ENCODE measurements at regions not wholly inside any gene's neighbourhood (a gene's known extent, or its start where the extent isn't known, plus 50 kb on each side); places are given as distances from the start of the nearest gene placed in this dataset.

- H3K4me3 Mint-ChIP-seq (ENCODE audit: low read depth) = no peak overlapping the region
- no peaks in the 10 kb centered on the region for H3K9me3 Mint-ChIP-seq (ENCODE audit: low read depth)
- H3K4me1 Mint-ChIP-seq (ENCODE audit: low read depth) = peaks cover 4% of the 10 kb centered on the region
- DNase-seq (ENCODE audit: low spot score, unreplicated experiment) = no peak
- H3K27ac Mint-ChIP-seq = no peak overlapping the region
- H3K36me3 Mint-ChIP-seq (ENCODE audit: insufficient read depth) = no peaks in the 10 kb centered on the region
- no peak for TF ChIP-seq CTCF (IDR thresholded peaks at IDR 0.05; ENCODE audit: unreplicated experiment)
- no peaks in the 10 kb centered on the region for H3K27me3 Mint-ChIP-seq
These were observed 437.3 kb downstream of the BRINP1 start for GRCh38 chr9:118931941-118932340.

GRCh38 chr9:118938581-118938980, 430.7 kb downstream of the BRINP1 start:
- Mint-ChIP-seq H3K27me3 (no peaks in the 10 kb centered on the region), H3K9me3 (ENCODE audit: low read depth) (peaks cover 3% of the 10 kb centered on the region), H3K4me3 (ENCODE audit: low read depth) (no peak overlapping the region), H3K27ac (no peak overlapping the region), H3K4me1 (ENCODE audit: low read depth) (no peaks in the 10 kb centered on the region), H3K36me3 (ENCODE audit: insufficient read depth) (no peaks in the 10 kb centered on the region)
- no peak for TF ChIP-seq CTCF (IDR thresholded peaks at IDR 0.05; ENCODE audit: unreplicated experiment)
- no peak for DNase-seq (ENCODE audit: low spot score, unreplicated experiment)

GRCh38 chr9:118940473-118940872, 428.8 kb downstream of the BRINP1 start:
- Mint-ChIP-seq H3K27me3 (no peaks in the 10 kb centered on the region), H3K4me1 (ENCODE audit: low read depth) (no peaks in the 10 kb centered on the region), H3K4me3 (ENCODE audit: low read depth) (no peak overlapping the region), H3K9me3 (ENCODE audit: low read depth) (peaks cover 3% of the 10 kb centered on the region), H3K36me3 (ENCODE audit: insufficient read depth) (no peaks in the 10 kb centered on the region), H3K27ac (no peak overlapping the region)
- no peak for TF ChIP-seq CTCF (IDR thresholded peaks at IDR 0.05; ENCODE audit: unreplicated experiment)
- DNase-seq (ENCODE audit: low spot score, unreplicated experiment) = no peak

- no peaks in the 10 kb centered on the region for H3K36me3 Mint-ChIP-seq (ENCODE audit: insufficient read depth)
- H3K9me3 Mint-ChIP-seq (ENCODE audit: low read depth) = no peaks in the 10 kb centered on the region
- DNase-seq (ENCODE audit: low spot score, unreplicated experiment) = no peak
- H3K27ac Mint-ChIP-seq = no peak overlapping the region
- TF ChIP-seq CTCF (IDR thresholded peaks at IDR 0.05; ENCODE audit: unreplicated experiment) = no peak
- no peaks in the 10 kb centered on the region for H3K27me3 Mint-ChIP-seq
- no peaks in the 10 kb centered on the region for H3K4me1 Mint-ChIP-seq (ENCODE audit: low read depth)
- H3K4me3 Mint-ChIP-seq (ENCODE audit: low read depth) = no peak overlapping the region
These were observed 422.6 kb downstream of the BRINP1 start for GRCh38 chr9:118946669-118947068.

- DNase-seq (ENCODE audit: low spot score, unreplicated experiment) = no peak
- H3K9me3 Mint-ChIP-seq (ENCODE audit: low read depth) = peaks cover 3% of the 10 kb centered on the region
- H3K4me3 Mint-ChIP-seq (ENCODE audit: low read depth) = no peak overlapping the region
- no peak for TF ChIP-seq CTCF (IDR thresholded peaks at IDR 0.05; ENCODE audit: unreplicated experiment)
- H3K4me1 Mint-ChIP-seq (ENCODE audit: low read depth) = no peaks in the 10 kb centered on the region
- no peaks in the 10 kb centered on the region for H3K36me3 Mint-ChIP-seq (ENCODE audit: insufficient read depth)
- H3K27me3 Mint-ChIP-seq = no peaks in the 10 kb centered on the region
- no peak overlapping the region for H3K27ac Mint-ChIP-seq
These were observed 414.4 kb downstream of the BRINP1 start for GRCh38 chr9:118954857-118955256.

All from progenitor cell of endocrine pancreas (in vitro differentiated cells).